Fibroblast of mammary gland (primary cell): ENCODE measurements at regions not wholly inside any gene's neighbourhood (a gene's known extent, or its start where the extent isn't known, plus 50 kb on each side); places are given as distances from the start of the nearest gene placed in this dataset.
A peak's percentile ranks its signal among the peaks of the same experiment; 100 is the strongest.

Experiments
- DNase-seq: peaks from one replicate; pipeline ENCODE4 v3.0.0-alpha.2; 2010; ENCODE audit warnings: low read depth
- H3K4me3 ChIP-seq: 2 replicates; pipeline ENCODE4 v1.5.1; 2011; ENCODE audit warnings: low read depth, mild to moderate bottlenecking, low read length, moderate library complexity; ENCODE audit not compliant: control insufficient read depth
- TF ChIP-seq, protein P1 (sequence below): conservative IDR thresholded peaks from 2 replicates; pipeline ENCODE4 v1.5.1; 2011; ENCODE audit warnings: low read depth, low read length, inconsistent platforms; ENCODE audit not compliant: control insufficient read depth, insufficient read depth

DNA sequence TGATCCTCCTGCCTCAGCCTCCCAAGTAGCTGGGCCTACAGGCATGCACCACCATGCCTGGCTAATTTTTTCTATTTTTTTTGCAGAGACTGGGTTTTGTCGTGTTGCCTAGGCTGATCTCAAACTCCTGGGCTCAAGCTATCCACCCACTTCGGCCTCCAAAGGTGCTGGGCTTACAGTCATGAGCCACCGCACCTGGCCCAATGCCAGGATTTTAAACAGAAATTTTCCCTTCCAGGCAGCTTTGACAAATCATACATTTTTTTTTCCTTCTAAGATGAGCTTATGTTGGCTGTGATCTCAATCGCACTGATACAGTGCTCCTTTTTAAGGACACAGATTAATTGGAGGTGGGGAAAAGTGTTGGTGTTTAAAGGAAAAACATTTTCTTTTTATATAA is 73.2 kb upstream of the CD2AP start:
- TF ChIP-seq, protein P1, sequence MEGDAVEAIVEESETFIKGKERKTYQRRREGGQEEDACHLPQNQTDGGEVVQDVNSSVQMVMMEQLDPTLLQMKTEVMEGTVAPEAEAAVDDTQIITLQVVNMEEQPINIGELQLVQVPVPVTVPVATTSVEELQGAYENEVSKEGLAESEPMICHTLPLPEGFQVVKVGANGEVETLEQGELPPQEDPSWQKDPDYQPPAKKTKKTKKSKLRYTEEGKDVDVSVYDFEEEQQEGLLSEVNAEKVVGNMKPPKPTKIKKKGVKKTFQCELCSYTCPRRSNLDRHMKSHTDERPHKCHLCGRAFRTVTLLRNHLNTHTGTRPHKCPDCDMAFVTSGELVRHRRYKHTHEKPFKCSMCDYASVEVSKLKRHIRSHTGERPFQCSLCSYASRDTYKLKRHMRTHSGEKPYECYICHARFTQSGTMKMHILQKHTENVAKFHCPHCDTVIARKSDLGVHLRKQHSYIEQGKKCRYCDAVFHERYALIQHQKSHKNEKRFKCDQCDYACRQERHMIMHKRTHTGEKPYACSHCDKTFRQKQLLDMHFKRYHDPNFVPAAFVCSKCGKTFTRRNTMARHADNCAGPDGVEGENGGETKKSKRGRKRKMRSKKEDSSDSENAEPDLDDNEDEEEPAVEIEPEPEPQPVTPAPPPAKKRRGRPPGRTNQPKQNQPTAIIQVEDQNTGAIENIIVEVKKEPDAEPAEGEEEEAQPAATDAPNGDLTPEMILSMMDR: no peak
- DNase-seq: no peak
- no peak overlapping the region for H3K4me3 ChIP-seq

DNA sequence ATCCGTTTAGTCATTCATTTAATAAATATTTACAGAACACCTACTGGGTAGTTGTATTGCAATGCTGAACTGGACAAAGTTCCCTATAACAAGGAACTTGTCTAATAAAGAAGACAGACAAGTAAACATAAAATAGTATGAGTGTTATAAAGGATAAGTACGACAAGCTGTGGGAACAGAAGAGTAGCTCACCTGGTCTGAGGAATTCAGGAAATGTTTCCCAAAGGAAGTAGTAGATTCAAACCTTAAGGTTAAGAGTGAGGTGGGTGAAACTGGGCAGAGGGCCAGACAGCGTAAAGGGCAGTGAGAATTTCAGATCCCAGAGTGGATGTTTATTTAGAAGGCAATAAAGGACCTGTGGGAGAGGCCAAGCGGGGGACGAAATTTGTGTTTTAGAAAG is 72.3 kb upstream of the CD2AP start:
- no peak for DNase-seq
- TF ChIP-seq, protein P1: no peak
- no peak overlapping the region for H3K4me3 ChIP-seq

DNA sequence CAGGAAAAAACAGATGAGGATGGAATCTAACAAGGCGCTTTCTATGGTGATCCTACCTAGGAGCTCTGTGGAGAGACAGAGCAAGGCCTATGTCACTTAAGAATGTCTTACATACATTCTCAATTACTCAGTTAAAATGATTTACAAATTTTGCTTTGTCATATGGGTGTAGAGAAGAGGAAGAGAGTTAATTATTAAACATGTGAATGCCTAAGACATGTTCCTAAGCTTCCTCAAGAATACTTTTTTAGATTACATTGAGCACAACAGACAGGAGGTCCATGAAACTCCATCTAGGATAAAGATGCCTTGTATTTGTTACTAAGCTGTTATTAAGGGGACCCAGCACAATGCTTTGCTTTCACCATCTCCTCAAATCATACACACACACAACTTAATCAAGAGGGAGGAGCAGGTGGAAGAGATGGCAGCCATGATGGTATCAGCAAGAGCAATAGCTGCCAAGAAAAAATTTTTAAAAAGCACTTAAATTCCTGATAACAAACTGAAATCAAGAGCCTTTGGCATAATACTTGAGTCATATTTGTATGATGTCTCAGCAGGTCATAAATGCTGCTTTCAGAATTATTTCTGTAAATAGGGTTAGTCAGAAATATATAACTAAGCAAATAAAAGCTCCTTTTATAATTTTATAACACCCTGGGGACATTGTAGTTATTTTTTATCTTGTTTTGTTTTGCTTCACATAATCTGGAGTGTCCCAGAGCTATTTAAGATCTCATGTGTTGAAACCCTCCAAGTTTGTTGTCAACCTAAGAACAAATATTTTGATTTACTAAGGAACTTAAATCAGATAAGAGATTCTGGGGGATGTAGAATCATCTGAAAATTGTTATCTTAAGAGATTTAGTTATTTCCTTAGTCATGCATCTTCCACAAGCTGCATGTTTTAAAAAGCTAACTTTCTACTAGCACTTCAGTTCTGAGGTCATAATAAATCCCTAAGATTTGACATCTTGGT is 70.0 kb upstream of the CD2AP start:
- DNase-seq: no peak
- TF ChIP-seq, protein P1: no peak
- no peak overlapping the region for H3K4me3 ChIP-seq

DNA sequence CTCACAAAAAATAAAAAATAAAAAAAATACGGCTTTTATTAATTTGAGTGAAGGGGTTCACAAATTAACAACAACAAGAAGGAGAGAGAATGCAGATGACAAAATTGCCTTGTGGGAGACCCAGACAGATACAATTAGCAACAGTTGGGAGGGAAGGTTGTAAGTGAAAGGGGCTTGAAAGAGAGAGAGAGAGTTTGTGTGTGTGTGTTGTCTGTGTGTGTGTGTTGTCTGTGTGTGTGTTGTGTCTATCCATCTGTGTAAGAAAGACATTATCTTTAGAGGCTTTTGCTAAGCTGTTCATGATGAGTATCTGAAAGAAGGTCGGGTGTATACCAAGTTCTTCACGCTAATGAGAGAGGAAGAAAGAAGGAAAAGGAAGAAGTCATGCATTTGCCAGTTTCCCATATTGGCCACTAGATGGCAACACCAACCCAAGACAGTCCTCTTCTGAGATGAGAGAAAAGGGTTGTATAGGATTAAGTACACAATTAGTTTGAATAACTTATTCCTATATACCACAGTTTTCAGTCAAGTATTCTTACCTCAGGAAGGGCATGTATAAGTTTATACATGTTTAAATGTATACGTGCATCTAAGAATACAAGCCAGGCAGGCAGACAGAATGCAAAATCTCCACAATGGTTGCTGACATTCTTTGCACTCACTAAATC is 63.7 kb upstream of the CD2AP start:
- TF ChIP-seq, protein P1: peak; percentile 99
- peak overlapping the region; percentile 28 for H3K4me3 ChIP-seq
- peak; percentile 74 for DNase-seq

DNA sequence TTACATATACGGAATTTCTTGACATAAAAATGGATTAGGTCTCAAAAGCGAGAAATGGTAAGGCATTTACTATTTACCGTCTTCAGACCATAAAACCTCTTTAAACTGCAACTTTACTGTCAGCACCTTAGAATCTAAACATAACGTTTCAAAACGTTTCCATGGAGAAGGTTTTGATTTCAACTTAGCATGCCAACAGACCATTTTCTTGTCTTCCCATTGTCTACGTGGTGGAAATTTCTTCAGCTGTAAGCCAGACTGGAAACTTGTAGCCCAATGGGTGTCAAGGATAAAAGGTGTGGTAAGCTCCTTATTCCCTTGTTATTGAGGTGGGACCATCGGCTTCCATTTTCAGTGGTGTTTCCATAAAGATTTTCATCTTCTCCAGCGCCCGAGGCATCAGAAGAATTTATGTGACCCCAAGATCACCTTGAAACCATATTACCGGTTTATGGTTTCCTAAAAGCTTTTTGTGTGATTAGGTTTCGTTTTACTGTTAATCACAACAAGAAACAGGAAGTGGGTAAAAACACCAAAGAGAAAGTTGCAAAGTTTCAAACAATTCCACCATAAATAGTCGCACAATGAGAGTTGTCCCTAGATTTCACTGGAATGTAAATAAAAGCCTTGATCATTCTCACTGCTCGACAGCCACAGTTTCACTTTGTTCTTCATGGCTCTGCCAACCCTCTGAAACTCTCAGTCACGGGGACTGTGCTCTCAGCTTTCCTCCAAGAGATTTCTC is 63.0 kb upstream of the CD2AP start:
- peak; percentile 11 for DNase-seq
- TF ChIP-seq, protein P1: no peak
- peak overlapping the region; percentile 28 for H3K4me3 ChIP-seq
